Endothelial cell (in vitro differentiated cells): ENCODE measurements at regions not wholly inside any gene's neighbourhood (a gene's known extent, or its start where the extent isn't known, plus 50 kb on each side); places are given as distances from the start of the nearest gene placed in this dataset.
"Not testable (repeated sequence)": the region's sequence is repeated elsewhere in the genome, so short reads cannot be mapped to it uniquely, and the experiment has no call there.

Source experiments
- DNase-seq: peaks from one replicate; pipeline ENCODE4 v3.0.0; 2021; ENCODE audit warnings: low spot score
- H3K27ac Mint-ChIP-seq: one replicate; pipeline ENCODE4 v1.8.0; 2021; ENCODE audit warnings: mixed read lengths, inconsistent platforms; ENCODE audit not compliant: unreplicated experiment
- H3K27me3 Mint-ChIP-seq: one replicate; pipeline ENCODE4 v1.8.0; 2021; ENCODE audit warnings: mild to moderate bottlenecking, moderate library complexity, mixed read lengths, inconsistent platforms; ENCODE audit not compliant: unreplicated experiment
- H3K36me3 Mint-ChIP-seq: one replicate; pipeline ENCODE4 v1.8.0; 2021; ENCODE audit warnings: mild to moderate bottlenecking, low read depth, mixed read lengths, inconsistent platforms; ENCODE audit not compliant: unreplicated experiment
- H3K4me1 Mint-ChIP-seq: one replicate; pipeline ENCODE4 v1.8.0; 2021; ENCODE audit warnings: mild to moderate bottlenecking, mixed read lengths, inconsistent platforms; ENCODE audit not compliant: unreplicated experiment
- H3K4me3 Mint-ChIP-seq: one replicate; pipeline ENCODE4 v1.8.0; 2021; ENCODE audit warnings: mild to moderate bottlenecking, mixed read lengths, inconsistent platforms; ENCODE audit not compliant: unreplicated experiment
- H3K9me3 Mint-ChIP-seq: one replicate; pipeline ENCODE4 v1.8.0; 2021; ENCODE audit warnings: mixed read lengths, inconsistent platforms; ENCODE audit not compliant: unreplicated experiment
- CTCF ChIP-seq: fragments of 200-600 bp; sonication (generic); IDR thresholded peaks from one replicate; pipeline ENCODE4 v1.5.0; 2021; ENCODE audit warnings: antibody characterized with exemption; ENCODE audit not compliant: unreplicated experiment

DNA sequence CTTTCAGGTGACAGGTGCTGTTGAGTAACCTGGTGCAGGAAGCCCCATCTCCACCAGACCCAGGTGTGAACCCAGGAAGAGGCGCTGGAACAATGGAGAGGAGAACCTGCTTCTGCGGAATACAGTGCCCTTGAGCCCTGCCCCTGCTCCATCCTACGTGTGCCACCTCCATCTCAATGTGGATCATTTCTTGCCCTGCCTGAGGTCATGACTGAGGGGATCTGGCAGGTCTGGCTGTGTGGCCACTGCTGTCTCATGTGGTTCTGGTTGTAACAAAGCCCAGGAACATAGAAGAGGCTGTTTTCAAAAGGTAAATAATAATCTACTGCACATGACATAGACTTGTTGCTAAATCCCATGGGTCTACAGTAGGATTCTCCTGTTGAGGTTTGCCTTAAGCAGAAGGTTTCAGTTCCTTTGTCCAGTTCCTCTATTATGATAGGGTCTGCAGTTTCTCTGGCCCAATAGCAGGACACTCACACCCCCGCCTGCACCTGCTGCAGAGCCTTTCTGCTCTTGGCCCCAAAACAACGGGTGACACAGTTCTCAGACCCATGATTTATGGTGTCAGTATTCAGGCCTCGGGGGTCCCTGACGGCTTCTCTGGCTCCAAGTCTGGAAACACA lies 113.5 kb upstream of the IGLL5 start:
- Mint-ChIP-seq H3K4me1 (peaks cover 16% of the 10 kb centered on the region), H3K4me3 (no peak overlapping the region), H3K27ac (no peak overlapping the region), H3K27me3 (peaks cover 3% of the 10 kb centered on the region), H3K36me3 (no peaks in the 10 kb centered on the region), H3K9me3 (no peaks in the 10 kb centered on the region)
- TF ChIP-seq CTCF = no peak
- no peak for DNase-seq

DNA sequence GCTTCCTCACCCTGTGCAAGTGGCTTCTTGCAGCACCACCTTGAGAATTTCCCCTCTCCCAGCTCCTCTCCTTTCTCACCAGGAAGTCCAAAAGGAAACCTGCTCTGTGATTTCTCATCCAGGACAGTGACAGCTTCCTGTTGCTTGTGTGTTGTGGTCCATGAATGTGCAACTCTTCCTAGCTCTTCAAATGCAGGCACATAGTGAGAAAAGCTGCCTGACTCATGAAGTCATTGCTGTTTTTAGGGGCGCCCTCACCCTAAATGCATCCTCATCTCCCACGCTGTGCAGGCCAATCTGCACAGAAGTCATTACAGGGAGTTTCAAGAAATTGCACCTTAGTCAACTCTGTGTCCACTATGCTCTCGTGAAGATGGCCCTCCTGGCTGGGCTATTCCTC lies 112.9 kb upstream of the IGLL5 start:
- not testable (repeated sequence) for H3K27ac Mint-ChIP-seq, H3K9me3 Mint-ChIP-seq, DNase-seq, H3K4me3 Mint-ChIP-seq, H3K27me3 Mint-ChIP-seq, H3K36me3 Mint-ChIP-seq
- peaks cover 16% of the 10 kb centered on the region for H3K4me1 Mint-ChIP-seq

DNA sequence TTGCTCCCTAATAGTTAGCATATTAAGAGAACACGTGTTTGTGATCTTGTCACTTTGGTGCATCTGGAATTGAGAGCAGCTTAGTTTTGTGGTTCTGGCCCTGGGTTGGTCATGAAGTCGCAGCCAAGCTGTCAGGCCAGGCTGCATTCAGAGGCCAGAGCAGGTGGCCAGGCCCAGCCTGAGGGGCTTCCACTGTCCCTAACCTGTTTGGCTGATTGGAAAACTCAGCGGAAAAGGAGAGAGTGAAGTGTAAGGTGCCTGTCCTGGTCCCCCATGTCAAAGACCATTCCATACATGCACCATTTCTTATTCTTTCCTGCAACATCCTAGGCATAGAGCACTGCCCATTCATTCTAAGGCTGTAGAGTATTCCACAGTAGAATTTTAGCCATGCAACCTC lies 111.5 kb upstream of the IGLL5 start:
- H3K36me3 Mint-ChIP-seq = no peaks in the 10 kb centered on the region
- TF ChIP-seq CTCF = no peak
- no peak overlapping the region for H3K27ac Mint-ChIP-seq
- no peak for DNase-seq
- no peaks in the 10 kb centered on the region for H3K9me3 Mint-ChIP-seq
- peaks cover 16% of the 10 kb centered on the region for H3K4me1 Mint-ChIP-seq
- H3K4me3 Mint-ChIP-seq = no peak overlapping the region
- peaks cover 3% of the 10 kb centered on the region for H3K27me3 Mint-ChIP-seq

GRCh38 chr22:22779213-22779612 lies 108.4 kb upstream of the IGLL5 start:
- peaks cover 13% of the 10 kb centered on the region for H3K4me1 Mint-ChIP-seq
- no peak for TF ChIP-seq CTCF
- no peak overlapping the region for H3K27ac Mint-ChIP-seq
- H3K36me3 Mint-ChIP-seq = no peaks in the 10 kb centered on the region
- H3K27me3 Mint-ChIP-seq = peaks cover 3% of the 10 kb centered on the region
- H3K4me3 Mint-ChIP-seq = no peak overlapping the region
- no peak for DNase-seq
- no peaks in the 10 kb centered on the region for H3K9me3 Mint-ChIP-seq

DNA sequence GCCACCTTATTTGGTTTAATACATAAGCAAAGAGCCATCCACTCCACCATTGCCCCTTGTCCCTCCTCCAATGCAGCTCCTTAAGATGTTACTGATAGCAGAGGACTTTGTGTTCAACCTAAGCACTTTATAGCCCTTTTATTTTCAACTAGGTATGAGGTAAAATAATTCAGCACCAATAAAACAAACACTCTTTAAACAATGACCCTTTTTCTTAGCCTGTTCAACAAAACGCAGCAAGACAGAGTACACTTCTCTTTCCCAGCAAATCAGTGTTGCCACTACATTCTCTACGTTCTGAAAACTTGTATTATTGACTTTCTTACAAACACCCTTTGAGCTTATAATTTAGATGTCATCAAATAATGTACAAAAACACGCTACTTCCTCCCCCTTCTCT lies 104.0 kb upstream of the IGLL5 start:
- H3K4me3 Mint-ChIP-seq = no peak overlapping the region
- H3K27me3 Mint-ChIP-seq = no peaks in the 10 kb centered on the region
- no peaks in the 10 kb centered on the region for H3K9me3 Mint-ChIP-seq
- H3K36me3 Mint-ChIP-seq = no peaks in the 10 kb centered on the region
- no peak for TF ChIP-seq CTCF
- DNase-seq = no peak
- H3K4me1 Mint-ChIP-seq = no peaks in the 10 kb centered on the region
- no peak overlapping the region for H3K27ac Mint-ChIP-seq
